ENCODE measurements at regions not wholly inside any gene's neighbourhood (a gene's known extent, or its start where the extent isn't known, plus 50 kb on each side); places are given as distances from the start of the nearest gene placed in this dataset.
"Not testable (repeated sequence)": the region's sequence is repeated elsewhere in the genome, so short reads cannot be mapped to it uniquely, and the experiment has no call there.

GRCh38 chrX:82528525-82528924 lies 979.6 kb upstream of the POU3F4 start:
- no peak for DNase-seq

GRCh38 chrX:82534086-82534597 lies 973.9 kb upstream of the POU3F4 start:
- DNase-seq: no peak

- DNase-seq: not testable (repeated sequence)
Observed at GRCh38 chrX:82537205-82537604, 970.9 kb upstream of the POU3F4 start.

- no peak for DNase-seq
Observed at GRCh38 chrX:82541822-82542221, 966.3 kb upstream of the POU3F4 start.

- not testable (repeated sequence) for DNase-seq
Observed at GRCh38 chrX:82552201-82552600, 955.9 kb upstream of the POU3F4 start.

GRCh38 chrX:82556588-82556987 lies 951.5 kb upstream of the POU3F4 start:
- DNase-seq: no peak

GRCh38 chrX:82585868-82586267 lies 922.2 kb upstream of the POU3F4 start:
- DNase-seq: no peak

GRCh38 chrX:82589410-82589809 lies 918.7 kb upstream of the POU3F4 start:
- no peak for DNase-seq

GRCh38 chrX:82591421-82591820 lies 916.7 kb upstream of the POU3F4 start:
- no peak for DNase-seq

- no peak for DNase-seq
Observed at GRCh38 chrX:82626978-82627377, 881.1 kb upstream of the POU3F4 start.

GRCh38 chrX:82627568-82627967 lies 880.5 kb upstream of the POU3F4 start:
- no peak for DNase-seq

GRCh38 chrX:82648062-82648461 lies 860.0 kb upstream of the POU3F4 start:
- DNase-seq: no peak

GRCh38 chrX:82649645-82650044 lies 858.4 kb upstream of the POU3F4 start:
- DNase-seq: no peak

- DNase-seq: no peak
Observed at GRCh38 chrX:82658492-82658891, 849.6 kb upstream of the POU3F4 start.

- no peak for DNase-seq
Observed at GRCh38 chrX:82666355-82666754, 841.7 kb upstream of the POU3F4 start.

- DNase-seq: no peak
Observed at GRCh38 chrX:82675104-82675503, 833.0 kb upstream of the POU3F4 start.

- DNase-seq: no peak
Observed at GRCh38 chrX:82676386-82676785, 831.7 kb upstream of the POU3F4 start.

- DNase-seq: no peak
Observed at GRCh38 chrX:82677286-82677685, 830.8 kb upstream of the POU3F4 start.

GRCh38 chrX:82692991-82693390 lies 815.1 kb upstream of the POU3F4 start:
- DNase-seq: no peak

- DNase-seq: no peak
Observed at GRCh38 chrX:82695066-82695465, 813.0 kb upstream of the POU3F4 start.

GRCh38 chrX:82703551-82703950 lies 804.5 kb upstream of the POU3F4 start:
- no peak for DNase-seq

- DNase-seq: no peak
Observed at GRCh38 chrX:82711457-82711856, 796.6 kb upstream of the POU3F4 start.

- DNase-seq: no peak
Observed at GRCh38 chrX:82721891-82722290, 786.2 kb upstream of the POU3F4 start.

GRCh38 chrX:82723806-82724205 lies 784.3 kb upstream of the POU3F4 start:
- no peak for DNase-seq

GRCh38 chrX:82727436-82727835 lies 780.7 kb upstream of the POU3F4 start:
- DNase-seq: not testable (repeated sequence)

- no peak for DNase-seq
Observed at GRCh38 chrX:82732861-82733260, 775.2 kb upstream of the POU3F4 start.
